SK-N-SH (cell line): ENCODE measurements at regions not wholly inside any gene's neighbourhood (a gene's known extent, or its start where the extent isn't known, plus 50 kb on each side); places are given as distances from the start of the nearest gene placed in this dataset.

ENCODE experiments used
- CTCF ChIA-PET: fragments of 300-600, 350-600 bp; formaldehyde crosslinking; extraction: SDS; loops from one replicate; lab custom pipeline; 2021; lab: Yijun Ruan, JAX
- POLR2A ChIA-PET: fragments of 350-600 bp; sonication (Branson Sonifier 250); formaldehyde crosslinking; extraction: SDS; loops from one replicate; lab custom pipeline; 2020; ENCODE audit warnings: antibody characterized with exemption, inconsistent platforms; lab: Yijun Ruan, JAX
- DNase-seq: peaks from one replicate; pipeline ENCODE4 v3.0.0; 2012
- H2AFZ ChIP-seq: fragments of 200-600 bp; sonication (generic); 2 replicates; pipeline ENCODE4 v1.8.1; 2016; ENCODE audit warnings: antibody characterized with exemption, mild to moderate bottlenecking, low read depth
- H3F3A ChIP-seq: fragments of 200-600 bp; sonication (generic); replicated peaks from 2 replicates; pipeline ENCODE3; 2016; ENCODE audit warnings: antibody characterized with exemption, mild to moderate bottlenecking; ENCODE audit not compliant: insufficient read depth
- H3K27ac ChIP-seq, 2 experiments: fragments of 200-500 bp in 1 of 2; fragments of 200-600 bp in 1 of 2; sonication (Bioruptor generic) in 1 of 2; sonication (generic), shearing (Covaris generic) in 1 of 2; 2 replicates each; pipeline versions ENCODE4 v1.5.1 to v1.6.1; 2014 to 2016; ENCODE audit warnings: low read depth in 2 of 2, inconsistent platforms in 1 of 2, low read length in 1 of 2, mild to moderate bottlenecking in 1 of 2, mixed read lengths in 1 of 2
- H3K27me3 ChIP-seq: fragments of 200-600 bp; sonication (generic), shearing (Covaris generic); 2 replicates; pipeline ENCODE4 v1.6.1; 2016; ENCODE audit warnings: mixed run types; ENCODE audit not compliant: insufficient read depth
- H3K36me3 ChIP-seq, 2 experiments: fragments of 200-500 bp in 1 of 2; fragments of 200-600 bp in 1 of 2; sonication (Bioruptor generic) in 1 of 2; sonication (generic) in 1 of 2; replicated peaks in 1 of 2; 2 replicates each; pipeline versions ENCODE3 to v1.5.1; 2014 to 2016; ENCODE audit warnings: low read length in 1 of 2, mild to moderate bottlenecking in 1 of 2; ENCODE audit not compliant: insufficient read depth in 2 of 2, control insufficient read depth in 1 of 2
- H3K4me1 ChIP-seq, 2 experiments: fragments of 200-500 bp in 1 of 2; fragments of 200-600 bp in 1 of 2; sonication (Bioruptor generic) in 1 of 2; sonication (generic), shearing (Covaris generic) in 1 of 2; 2 replicates each; pipeline versions ENCODE4 v1.5.1 to v1.6.1; 2014 to 2016; ENCODE audit warnings: low read depth in 1 of 2, low read length in 1 of 2, mixed run types in 1 of 2; ENCODE audit not compliant: insufficient read depth in 2 of 2, control insufficient read depth in 1 of 2
- H3K4me2 ChIP-seq: fragments of 200-600 bp; sonication (generic), shearing (Covaris generic); 2 replicates; pipeline ENCODE4 v1.6.1; 2017; ENCODE audit warnings: mixed run types
- H3K4me3 ChIP-seq, 2 experiments: fragments of 200-500 bp in 1 of 2; fragments of 200-600 bp in 1 of 2; sonication (Bioruptor generic) in 1 of 2; sonication (generic), shearing (Covaris generic) in 1 of 2; 2 replicates each; pipeline versions ENCODE4 v1.5.1 to v1.8.1; 2014 to 2016; ENCODE audit warnings: low read depth in 2 of 2, inconsistent platforms in 1 of 2, low read length in 1 of 2, mild to moderate bottlenecking in 1 of 2, mixed read lengths in 1 of 2, moderate library complexity in 1 of 2
- H3K79me2 ChIP-seq: fragments of 200-600 bp; sonication (generic); 2 replicates; pipeline ENCODE4 v1.8.1; 2017; ENCODE audit warnings: mild to moderate bottlenecking; ENCODE audit not compliant: insufficient read depth
- H3K9ac ChIP-seq: fragments of 200-600 bp; sonication (generic); 2 replicates; pipeline ENCODE4 v1.6.1; 2017; ENCODE audit warnings: mixed run types
- H3K9me2 ChIP-seq: fragments of 200-600 bp; sonication (generic); 2 replicates; pipeline ENCODE4 v1.6.1; 2017; ENCODE audit warnings: mixed run types
- H3K9me3 ChIP-seq: fragments of 200-600 bp; sonication (generic); 2 replicates; pipeline ENCODE4 v1.6.1; 2017; ENCODE audit warnings: mixed run types, mild to moderate bottlenecking, moderate library complexity
- H4K20me1 ChIP-seq: fragments of 200-600 bp; sonication (generic); 2 replicates; pipeline ENCODE4 v1.6.1; 2017; ENCODE audit warnings: mild to moderate bottlenecking, mixed run types; ENCODE audit not compliant: insufficient read depth
- ELF1 ChIP-seq: IDR thresholded peaks from 2 replicates; pipeline ENCODE4 v1.4.0; 2012
- EP300 ChIP-seq, 2 experiments: IDR thresholded peaks; 2 replicates each; pipeline versions ENCODE4 v1.4.0 to v1.6.1; 2012; ENCODE audit warnings: borderline replicate concordance in 1 of 2, low read depth in 1 of 2, low read length in 1 of 2
- FOXM1 ChIP-seq: IDR thresholded peaks from 2 replicates; pipeline ENCODE4 v1.4.0; 2012; ENCODE audit warnings: low read depth, mild to moderate bottlenecking
- GABPA ChIP-seq: IDR thresholded peaks from 2 replicates; pipeline ENCODE4 v1.4.0; 2012; ENCODE audit warnings: low read depth, mild to moderate bottlenecking
- GATA2 ChIP-seq: sonication (generic); formaldehyde crosslinking; IDR thresholded peaks from 2 replicates; pipeline ENCODE4 v1.5.0; 2020; ENCODE audit warnings: mild to moderate bottlenecking, missing genetic modification reagents
- MEF2A ChIP-seq: IDR thresholded peaks from 2 replicates; pipeline ENCODE4 v1.4.0; 2012; ENCODE audit warnings: low read depth, borderline replicate concordance
- NFIC ChIP-seq: IDR thresholded peaks from 2 replicates; pipeline ENCODE4 v1.4.0; 2012; ENCODE audit warnings: borderline replicate concordance
- POLR2AphosphoS5 ChIP-seq: IDR thresholded peaks from 2 replicates; pipeline ENCODE4 v1.6.1; 2012; ENCODE audit warnings: low read depth, low read length
- RAD21 ChIP-seq: IDR thresholded peaks from 2 replicates; pipeline ENCODE4 v1.6.1; 2012; ENCODE audit warnings: mild to moderate bottlenecking, low read length
- REST ChIP-seq: IDR thresholded peaks from 2 replicates; pipeline ENCODE4 v1.6.1; 2012; ENCODE audit warnings: mild to moderate bottlenecking, low read depth, low read length, moderate library complexity
- RFX5 ChIP-seq: IDR thresholded peaks from 2 replicates; pipeline ENCODE4 v1.6.1; 2012; ENCODE audit warnings: mild to moderate bottlenecking, improper control_type of control experiment, low read length
- TAF1 ChIP-seq: IDR thresholded peaks from 2 replicates; pipeline ENCODE4 v1.6.1; 2012; ENCODE audit warnings: low read depth, mild to moderate bottlenecking, low read length, moderate library complexity, borderline replicate concordance
- YY1 ChIP-seq: IDR thresholded peaks from 2 replicates; pipeline ENCODE4 v1.4.0; 2012; ENCODE audit warnings: low read depth, mild to moderate bottlenecking
- WGBS: methylation state at CpG from one replicate; pipeline ENCODE4 v1.1.6; 2017; ENCODE audit warnings: low lambda C conversion rate; 5-methylcytosine and 5-hydroxymethylcytosine counted together

DNA sequence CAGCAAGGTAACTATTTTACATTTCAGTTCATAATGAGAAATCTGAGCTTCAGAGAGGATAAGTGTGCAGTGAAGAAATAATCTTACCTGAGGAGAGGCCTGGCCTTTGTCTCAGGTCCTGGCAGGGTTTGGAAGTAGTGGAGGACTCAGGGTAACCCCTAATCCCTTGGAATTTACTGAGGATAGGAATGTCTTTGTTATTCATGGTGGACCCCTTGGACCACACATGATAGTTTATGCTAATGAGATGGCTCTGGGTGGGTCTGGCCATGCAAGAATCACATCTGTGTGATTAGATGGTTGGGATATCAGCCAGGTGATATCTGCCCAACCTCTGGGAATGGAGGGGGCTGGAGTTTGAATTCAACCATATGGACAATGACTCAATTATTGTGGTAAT, 65.0 kb upstream of the DAZL start (continued):
- TF ChIP-seq NFIC (no peak), RFX5 (no peak)

DNA sequence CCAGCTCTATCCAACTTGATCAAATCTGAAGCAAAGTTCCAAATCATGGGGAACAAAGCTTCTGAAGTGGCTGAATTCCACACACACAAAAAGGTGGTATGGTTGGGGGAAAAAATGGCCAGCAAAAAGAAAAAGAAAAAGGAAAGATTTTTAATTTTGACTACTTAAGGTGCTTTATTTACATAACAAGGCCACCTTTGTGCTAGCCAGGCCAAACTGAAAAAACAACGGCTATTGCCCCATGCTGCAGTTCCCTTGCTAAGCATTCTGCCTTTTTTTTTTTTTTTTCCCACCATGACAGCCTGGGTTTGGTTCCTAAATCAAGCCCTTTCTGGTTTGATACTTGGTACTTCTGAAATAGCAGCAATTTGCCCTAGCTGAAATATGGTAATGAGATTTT, 66.5 kb upstream of the DAZL start:
- H3K27ac ChIP-seq = no peak overlapping the region
- no peaks in the 10 kb centered on the region for H3K9me2 ChIP-seq
- H4K20me1 ChIP-seq = no peaks in the 10 kb centered on the region
- no peak overlapping the region for H2AFZ ChIP-seq
- ChIA-PET POLR2A (no interaction called here), CTCF (interaction anchor here (0.9 to 1.0 kb wide), 2 partner anchors 21 to 27 kb away, joined by 3 read pairs; no protein-coding TSS in a partner anchor)
- no peak for DNase-seq
- WGBS = 56% methylated on average over 1 of the region's 1 CpG
- TF ChIP-seq RFX5 (no peak), TAF1 (no peak), POLR2AphosphoS5 (no peak), ELF1 (no peak)
- H3K27me3 ChIP-seq = no peaks in the 10 kb centered on the region
- H3F3A ChIP-seq = no peaks in the 10 kb centered on the region
- no peaks in the 10 kb centered on the region; a peak in 1 of 4 replicates for H3K4me1 ChIP-seq
- H3K36me3 ChIP-seq = no peaks in the 10 kb centered on the region
- H3K4me2 ChIP-seq = no peak overlapping the region
- H3K4me3 ChIP-seq = no peak overlapping the region
- no peak overlapping the region for H3K9ac ChIP-seq
- 0 out of 2 replicates have a peak, but pooled peaks cover 14% of the 10 kb centered on the region for H3K9me3 ChIP-seq
- H3K79me2 ChIP-seq = no peaks in the 10 kb centered on the region

DNA sequence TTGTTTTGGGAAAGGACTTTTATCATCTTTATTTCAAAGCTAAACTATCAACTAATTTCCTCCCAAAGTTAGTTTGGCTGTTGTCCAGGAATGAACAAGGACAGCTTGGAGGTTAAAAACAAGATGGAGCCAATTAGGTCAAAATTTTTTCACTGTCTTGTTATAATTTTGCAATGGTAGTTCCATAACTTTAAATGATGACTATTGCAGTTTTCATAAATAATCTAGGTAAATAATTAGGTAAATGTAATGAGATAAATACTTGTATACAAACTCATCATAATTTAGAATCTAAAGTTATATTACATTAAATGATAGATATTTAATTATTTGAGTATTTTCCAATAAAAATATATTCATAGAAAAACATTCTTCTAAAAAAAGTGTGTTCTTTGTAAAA, 68.3 kb upstream of the DAZL start:
- Histone ChIP-seq H3F3A (no peaks in the 10 kb centered on the region), H3K9me3 (0 out of 2 replicates have a peak, but pooled peaks cover 14% of the 10 kb centered on the region), H3K9me2 (no peaks in the 10 kb centered on the region), H3K9ac (no peak overlapping the region), H4K20me1 (no peaks in the 10 kb centered on the region), H3K36me3 (no peaks in the 10 kb centered on the region), H2AFZ (no peak overlapping the region), H3K27me3 (no peaks in the 10 kb centered on the region), H3K4me3 (no peak overlapping the region), H3K4me1 (no peaks in the 10 kb centered on the region; a peak in 1 of 4 replicates), H3K4me2 (no peak overlapping the region), H3K27ac (no peak overlapping the region), H3K79me2 (no peaks in the 10 kb centered on the region)
- TF ChIP-seq RAD21 = no peak
- no peak for TF ChIP-seq YY1
- no peak for TF ChIP-seq EP300 (IDR thresholded peaks at IDR 0.05; ENCODE audit: borderline replicate concordance in 1 of 2, low read depth in 1 of 2, low read length in 1 of 2)
- TF ChIP-seq FOXM1 = no peak
- no peak for TF ChIP-seq GABPA
- TF ChIP-seq REST = no peak
- TF ChIP-seq ELF1 = no peak
- no peak for TF ChIP-seq MEF2A
- TF ChIP-seq GATA2 (CRISPR knock-in tag) = no peak
- no peak for DNase-seq
- ChIA-PET POLR2A (no interaction called here), CTCF (no interaction called here)
